Liver (tissue), 3 donors: ENCODE measurements at regions not wholly inside any gene's neighbourhood (a gene's known extent, or its start where the extent isn't known, plus 50 kb on each side); places are given as distances from the start of the nearest gene placed in this dataset.

Experiments
- ATF3 ChIP-seq: IDR thresholded peaks from 2 replicates; pipeline ENCODE4 v1.6.1; 2016; ENCODE audit warnings: antibody characterized with exemption
- CTCF ChIP-seq: fragments of 150-350 bp; IDR thresholded peaks from 2 replicates; pipeline ENCODE4 v1.5.1; 2017; ENCODE audit warnings: improper control_type of control experiment, low read depth, low read length; ENCODE audit not compliant: missing input control
- RAD21 ChIP-seq, 2 donors: IDR thresholded peaks; 2 replicates each; pipeline ENCODE4 v1.6.1; 2016; ENCODE audit warnings: antibody characterized with exemption in 2 of 2, mild to moderate bottlenecking in 2 of 2
- SP1 ChIP-seq: IDR thresholded peaks from 2 replicates; pipeline ENCODE4 v1.6.1; 2018; ENCODE audit warnings: antibody characterized with exemption, mild to moderate bottlenecking
- TAF1 ChIP-seq: conservative IDR thresholded peaks from 2 replicates; pipeline ENCODE4 v1.6.1; 2016; ENCODE audit warnings: antibody characterized with exemption, mild to moderate bottlenecking
- donor health status: healthy.
- donor health status: healthy.

GRCh38 chr2:163008642-163009041 lies 170.1 kb upstream of the KCNH7 start:
- TF ChIP-seq CTCF (no peak), ATF3 (no peak), TAF1 (no peak), RAD21 (IDR thresholded peaks at IDR 0.05) (no peak), SP1 (no peak)
